ENCODE measurements at regions not wholly inside any gene's neighbourhood (a gene's known extent, or its start where the extent isn't known, plus 50 kb on each side); places are given as distances from the start of the nearest gene placed in this dataset.

DNA sequence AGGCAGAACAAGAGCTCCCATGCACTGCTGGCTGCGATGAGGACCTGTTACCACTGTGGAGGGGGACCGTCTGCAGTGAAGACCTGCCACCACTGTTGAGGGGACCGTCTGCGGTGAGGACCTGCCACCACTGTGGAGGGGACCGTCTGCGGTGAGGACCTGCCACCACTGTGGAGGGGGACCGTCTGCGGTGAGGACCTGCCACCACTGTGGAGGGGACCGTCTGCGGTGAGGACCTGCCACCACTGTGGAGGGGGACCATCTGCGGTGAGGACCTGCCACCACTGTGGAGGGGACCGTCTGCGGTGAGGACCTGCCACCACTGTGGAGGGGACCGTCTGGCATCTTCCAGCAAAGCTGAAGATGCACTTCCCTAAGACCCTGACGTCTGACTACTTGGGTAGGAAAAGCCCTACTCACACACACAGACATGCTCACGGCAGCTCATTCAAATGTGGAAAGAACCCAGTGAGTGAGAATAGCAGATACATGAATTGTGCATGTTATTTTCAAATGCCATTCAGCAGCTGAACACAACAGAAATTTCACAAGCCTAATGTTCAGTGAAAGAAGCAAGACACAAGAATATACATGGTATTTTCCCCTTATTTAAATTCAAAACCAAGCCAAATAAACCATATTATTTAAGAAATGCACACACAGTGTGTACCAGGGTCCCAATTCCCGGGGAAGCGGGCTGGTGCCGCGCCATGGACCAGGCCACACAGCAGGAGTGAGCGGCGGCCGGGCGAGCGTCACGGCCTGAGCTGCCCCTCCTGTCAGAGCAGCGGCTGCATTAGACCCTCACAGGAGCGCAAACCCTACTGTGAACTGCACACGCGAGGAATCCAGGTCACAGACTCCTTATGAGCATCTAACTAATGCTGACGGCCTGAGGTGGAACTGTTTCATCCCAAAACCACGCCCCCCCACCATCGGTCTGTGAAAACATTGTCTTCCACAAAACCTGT is 64.2 kb upstream of the METRNL start:
- Histone ChIP-seq H3K36me3 (ENCODE audit: control insufficient read depth, insufficient read depth, low read length) (no peaks in the 10 kb centered on the region), H3K27ac (ENCODE audit: low read length) (no peak overlapping the region), H3K4me1 (ENCODE audit: control insufficient read depth, insufficient read depth, low read length) (no peaks in the 10 kb centered on the region), H3K9me3 (ENCODE audit: control insufficient read depth, insufficient read depth, low read length) (no peaks in the 10 kb centered on the region), H3K27me3 (ENCODE audit: control insufficient read depth, insufficient read depth, low read length) (no peaks in the 10 kb centered on the region), H3K4me3 (ENCODE audit: low read length) (no peak overlapping the region)
- intact Hi-C loops (cut with micrococcal nuclease), result no loop called here
- 91% methylated on average over 33 of the region's 33 CpGs for whole genome bisulfite sequencing (ENCODE audit: insufficient coverage)
- H3K4me1 Mint-ChIP-seq, result no peaks in the 10 kb centered on the region
- no peaks in the 10 kb centered on the region for H3K27me3 Mint-ChIP-seq (ENCODE audit: low read depth in 2 of 2)
- H3K4me3 Mint-ChIP-seq, result no peak overlapping the region
- DNase-seq, result no peak
- H3K9me3 Mint-ChIP-seq, result no peaks in the 10 kb centered on the region
- no peaks in the 10 kb centered on the region for H3K36me3 Mint-ChIP-seq
- TF ChIP-seq, protein P1, sequence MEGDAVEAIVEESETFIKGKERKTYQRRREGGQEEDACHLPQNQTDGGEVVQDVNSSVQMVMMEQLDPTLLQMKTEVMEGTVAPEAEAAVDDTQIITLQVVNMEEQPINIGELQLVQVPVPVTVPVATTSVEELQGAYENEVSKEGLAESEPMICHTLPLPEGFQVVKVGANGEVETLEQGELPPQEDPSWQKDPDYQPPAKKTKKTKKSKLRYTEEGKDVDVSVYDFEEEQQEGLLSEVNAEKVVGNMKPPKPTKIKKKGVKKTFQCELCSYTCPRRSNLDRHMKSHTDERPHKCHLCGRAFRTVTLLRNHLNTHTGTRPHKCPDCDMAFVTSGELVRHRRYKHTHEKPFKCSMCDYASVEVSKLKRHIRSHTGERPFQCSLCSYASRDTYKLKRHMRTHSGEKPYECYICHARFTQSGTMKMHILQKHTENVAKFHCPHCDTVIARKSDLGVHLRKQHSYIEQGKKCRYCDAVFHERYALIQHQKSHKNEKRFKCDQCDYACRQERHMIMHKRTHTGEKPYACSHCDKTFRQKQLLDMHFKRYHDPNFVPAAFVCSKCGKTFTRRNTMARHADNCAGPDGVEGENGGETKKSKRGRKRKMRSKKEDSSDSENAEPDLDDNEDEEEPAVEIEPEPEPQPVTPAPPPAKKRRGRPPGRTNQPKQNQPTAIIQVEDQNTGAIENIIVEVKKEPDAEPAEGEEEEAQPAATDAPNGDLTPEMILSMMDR (IDR thresholded peaks at IDR 0.05), result no peak
- ATAC-seq, result no peak
- H3K27ac Mint-ChIP-seq, result no peak overlapping the region

DNA sequence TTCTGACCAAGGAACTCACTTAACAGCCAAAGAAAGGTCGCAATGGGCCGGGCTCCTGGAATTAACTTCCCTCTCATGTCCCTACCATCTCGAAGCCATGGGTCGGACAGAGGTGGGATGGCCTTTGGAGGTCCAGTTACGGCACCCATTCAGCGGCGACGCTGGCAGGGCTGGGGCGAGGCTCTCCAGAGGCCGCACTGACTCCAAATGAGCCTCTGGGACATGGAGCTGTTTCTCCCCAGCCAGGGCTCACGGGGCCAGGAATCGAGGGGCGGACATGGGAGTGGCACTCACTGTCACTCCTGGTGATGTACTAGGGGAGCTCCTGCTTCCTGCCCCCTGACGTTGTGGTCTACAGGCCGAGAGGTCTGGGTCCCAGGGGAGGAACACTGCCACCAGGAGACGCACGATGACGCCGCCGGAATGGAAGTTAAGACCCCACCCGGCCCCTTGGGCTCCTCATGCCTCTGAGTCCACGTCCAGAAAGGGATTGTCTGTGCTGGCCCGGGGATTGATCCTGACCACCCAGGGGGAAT is 60.7 kb upstream of the METRNL start:
- Mint-ChIP-seq H3K27ac (no peak overlapping the region), H3K9me3 (no peaks in the 10 kb centered on the region), H3K27me3 (ENCODE audit: low read depth in 2 of 2) (no peaks in the 10 kb centered on the region), H3K36me3 (no peaks in the 10 kb centered on the region), H3K4me3 (no peak overlapping the region), H3K4me1 (no peaks in the 10 kb centered on the region)
- intact Hi-C loops (cut with micrococcal nuclease), result no loop called here
- H3K27ac ChIP-seq (ENCODE audit: low read length), result no peak overlapping the region
- H3K9me3 ChIP-seq (ENCODE audit: control insufficient read depth, insufficient read depth, low read length), result no peaks in the 10 kb centered on the region
- WGBS (ENCODE audit: insufficient coverage), result 93% methylated on average over 23 of the region's 23 CpGs
- TF ChIP-seq, protein P1 (IDR thresholded peaks at IDR 0.05), result no peak
- DNase-seq, result no peak
- no peak overlapping the region for H3K4me3 ChIP-seq (ENCODE audit: low read length)
- ATAC-seq, result no peak
- H3K4me1 ChIP-seq (ENCODE audit: control insufficient read depth, insufficient read depth, low read length), result peaks cover 3% of the 10 kb centered on the region
- H3K36me3 ChIP-seq (ENCODE audit: control insufficient read depth, insufficient read depth, low read length), result no peaks in the 10 kb centered on the region
- H3K27me3 ChIP-seq (ENCODE audit: control insufficient read depth, insufficient read depth, low read length), result no peaks in the 10 kb centered on the region

DNA sequence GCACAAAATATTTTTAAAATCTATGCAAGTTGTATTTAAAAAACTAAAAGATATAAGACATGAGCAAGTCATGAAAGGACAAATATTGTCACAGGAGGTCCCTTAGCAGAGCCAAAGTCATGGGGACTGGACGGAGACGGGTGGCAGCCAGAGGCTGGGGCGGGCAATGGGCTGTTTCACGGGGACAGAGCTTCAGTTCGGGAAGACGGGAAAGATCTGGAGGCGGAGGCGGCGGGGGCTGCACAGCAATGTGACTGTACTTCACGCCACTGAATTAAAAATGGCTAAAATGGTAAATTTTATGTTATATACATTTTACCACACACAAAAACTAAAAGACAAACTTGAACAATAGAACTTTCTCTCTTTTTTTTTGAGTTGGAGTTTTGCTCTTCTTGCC is 60.0 kb upstream of the METRNL start:
- Mint-ChIP-seq H3K4me3 (no peak overlapping the region), H3K9me3 (no peaks in the 10 kb centered on the region), H3K36me3 (no peaks in the 10 kb centered on the region), H3K4me1 (peaks cover 3 to 4% of the 10 kb centered on the region in 2 donors), H3K27me3 (ENCODE audit: low read depth in 2 of 2) (no peaks in the 10 kb centered on the region), H3K27ac (no peak overlapping the region)
- Histone ChIP-seq H3K36me3 (ENCODE audit: control insufficient read depth, insufficient read depth, low read length) (no peaks in the 10 kb centered on the region), H3K4me3 (ENCODE audit: low read length) (no peak overlapping the region), H3K27me3 (ENCODE audit: control insufficient read depth, insufficient read depth, low read length) (no peaks in the 10 kb centered on the region), H3K9me3 (ENCODE audit: control insufficient read depth, insufficient read depth, low read length) (no peaks in the 10 kb centered on the region), H3K27ac (ENCODE audit: low read length) (no peak overlapping the region), H3K4me1 (ENCODE audit: control insufficient read depth, insufficient read depth, low read length) (peaks cover 10% of the 10 kb centered on the region)
- intact Hi-C loops (cut with micrococcal nuclease), result no loop called here
- DNase-seq (no peak), ATAC-seq (no peak)
- TF ChIP-seq, protein P1 (IDR thresholded peaks at IDR 0.05), result no peak
- 95% methylated on average over 9 of the region's 10 CpGs for WGBS (ENCODE audit: insufficient coverage)
